NCI-H82 (cell line): ENCODE measurements at regions not wholly inside any gene's neighbourhood (a gene's known extent, or its start where the extent isn't known, plus 50 kb on each side); places are given as distances from the start of the nearest gene placed in this dataset.

Source experiments
- DNase-seq: peaks from one replicate; lab custom pipeline; 2025; lab: John Stamatoyannopoulos, UW

GRCh38 chr2:126748188-126748760 is 92.3 kb downstream of the GYPC start:
- DNase-seq: no peak

GRCh38 chr2:126748929-126749518 is 93.1 kb downstream of the GYPC start:
- no peak for DNase-seq

- peak; percentile 41 for DNase-seq
These were observed 93.6 kb downstream of the GYPC start for GRCh38 chr2:126749537-126749936.

- DNase-seq: peak; percentile 82
These were observed 94.5 kb downstream of the GYPC start for GRCh38 chr2:126750506-126750905.

GRCh38 chr2:126751477-126751876 is 95.5 kb downstream of the GYPC start:
- no peak for DNase-seq

- no peak for DNase-seq
These were observed 96.9 kb downstream of the GYPC start for GRCh38 chr2:126752876-126753275.

GRCh38 chr2:126753501-126754212 is 97.7 kb downstream of the GYPC start:
- peak; percentile 18 for DNase-seq

GRCh38 chr2:126754240-126755004 is 98.5 kb downstream of the GYPC start:
- no peak for DNase-seq

- no peak for DNase-seq
These were observed 100.2 kb downstream of the GYPC start for GRCh38 chr2:126756125-126756524.

GRCh38 chr2:126761256-126761980 is 105.5 kb downstream of the GYPC start:
- DNase-seq: no peak

GRCh38 chr2:126761981-126762878 is 106.3 kb downstream of the GYPC start:
- no peak for DNase-seq

GRCh38 chr2:126764686-126765265 is 108.8 kb downstream of the GYPC start:
- DNase-seq: no peak

- no peak for DNase-seq
These were observed 109.4 kb downstream of the GYPC start for GRCh38 chr2:126765395-126765794.

- no peak for DNase-seq
These were observed 110.5 kb downstream of the GYPC start for GRCh38 chr2:126766295-126766968.

GRCh38 chr2:126766969-126767296 is 111.0 kb downstream of the GYPC start:
- no peak for DNase-seq

GRCh38 chr2:126769118-126769517 is 113.2 kb downstream of the GYPC start:
- DNase-seq: no peak

GRCh38 chr2:126770466-126770865 is 114.5 kb downstream of the GYPC start:
- DNase-seq: no peak

GRCh38 chr2:126771094-126771493 is 115.1 kb downstream of the GYPC start:
- DNase-seq: no peak

GRCh38 chr2:126771501-126772195 is 115.7 kb downstream of the GYPC start:
- no peak for DNase-seq

GRCh38 chr2:126774290-126774689 is 118.3 kb downstream of the GYPC start:
- no peak for DNase-seq
